Transverse colon (tissue), 4 donors: ENCODE measurements at regions not wholly inside any gene's neighbourhood (a gene's known extent, or its start where the extent isn't known, plus 50 kb on each side); places are given as distances from the start of the nearest gene placed in this dataset.

Experiments
- DNase-seq: peaks from one replicate; pipeline ENCODE4 v3.0.0-alpha.2; 2019
- H3K27ac ChIP-seq, 4 donors: fragments of 200-600 bp; sonication (generic); 2 replicates each; pipeline ENCODE4 v1.5.1; 2016 to 2018; ENCODE audit warnings: inconsistent platforms in 4 of 4
- H3K27me3 ChIP-seq: fragments of 200-600 bp; sonication (generic); 2 replicates; pipeline ENCODE4 v1.5.1; 2017; ENCODE audit warnings: inconsistent platforms
- H3K36me3 ChIP-seq, 4 donors: fragments of 200-600 bp; sonication (generic); 2 replicates each; pipeline ENCODE4 v1.5.1; 2017 to 2019; ENCODE audit warnings: inconsistent platforms in 4 of 4
- H3K4me1 ChIP-seq, 4 donors: fragments of 200-600 bp; sonication (generic); 2 replicates each; pipeline ENCODE4 v1.5.1; 2017 to 2020; ENCODE audit warnings: inconsistent platforms in 4 of 4
- H3K4me3 ChIP-seq, 4 donors: fragments of 200-600 bp; sonication (generic); 1 replicate in 1 of 4; 2 replicates in 3 of 4; pipeline versions ENCODE4 v1.5.1 to v1.6.1; 2017 to 2019; ENCODE audit warnings: inconsistent platforms in 4 of 4
- H3K9me3 ChIP-seq, 2 donors: fragments of 200-600 bp; sonication (generic); 2 replicates each; pipeline ENCODE4 v1.5.1; 2017 to 2019; ENCODE audit warnings: inconsistent platforms in 2 of 2
- EP300 ChIP-seq: sonication (generic); formaldehyde crosslinking; IDR thresholded peaks from one replicate; pipeline ENCODE4 v1.6.1; 2017; ENCODE audit warnings: antibody characterized with exemption, low read depth
- POLR2A ChIP-seq: fragments of 450-650 bp; IDR thresholded peaks from one replicate; pipeline ENCODE4 v1.6.1; 2016; ENCODE audit warnings: antibody characterized with exemption, mild to moderate bottlenecking, moderate library complexity
- POLR2AphosphoS5 ChIP-seq, 3 donors: sonication (generic); formaldehyde crosslinking; IDR thresholded peaks; one replicate each; pipeline ENCODE4 v1.6.1; 2016; ENCODE audit warnings: antibody characterized with exemption in 3 of 3
- WGBS, 2 donors: methylation state at CpG; one replicate each; pipeline ENCODE4 v1.1.5; 2018; ENCODE audit warnings: low coverage in 1 of 2; 5-methylcytosine and 5-hydroxymethylcytosine counted together
- in situ Hi-C, 4 donors: fragments of 200-750 bp; cut with MboI; loops; one replicate each; pipeline versions ENCODE4 v1.15.0 to v1.15.1; 2017; ENCODE audit warnings: low sequenced_read_pairs in 3 of 4, low pct_ligation_motif_present in 1 of 4, low pct_unique_long_range_greater_than_20kb in 1 of 4
- intact Hi-C: fragments of 100-400 bp; cut with DNase I; formaldehyde crosslinking; loops from one replicate; pipeline ENCODE4 v1.15.1; 2023; ENCODE audit warnings: low total_unique reads
- TF ChIP-seq, protein P1 (sequence below), 5 experiments: fragments of 200-600 bp in 3 of 5; fragments of 450-650 bp in 2 of 5; sonication (generic) in 3 of 5; IDR thresholded peaks; 1 replicate in 2 of 5; 2 replicates in 3 of 5; pipeline ENCODE4 v1.5.1; 2016 to 2017; ENCODE audit warnings: antibody characterized with exemption in 5 of 5, inconsistent platforms in 3 of 5, mild to moderate bottlenecking in 2 of 5, moderate library complexity in 1 of 5

DNA sequence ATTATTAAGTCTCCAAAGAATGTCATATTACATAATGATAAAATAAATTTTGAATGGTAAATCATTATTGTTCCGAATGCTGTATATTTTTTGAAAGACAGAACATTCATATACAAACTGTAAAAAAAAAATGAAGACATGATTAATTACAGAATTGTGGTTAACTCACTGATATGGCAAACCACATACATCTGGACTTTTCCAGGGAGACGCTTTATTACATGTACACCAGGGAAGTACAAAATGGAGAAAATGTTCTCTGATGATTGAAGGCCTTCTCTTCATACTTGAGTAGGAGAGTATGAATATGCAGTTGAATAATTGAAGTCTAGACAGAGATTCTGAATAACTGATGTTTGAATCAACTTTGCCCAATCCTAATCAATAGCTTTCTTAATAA lies 1886.9 kb downstream of the EFNA5 start:
- intact Hi-C loops (no loop called here), in situ Hi-C loops (no loop called here)
- no peak for DNase-seq
- H3K4me1 ChIP-seq = no peaks in the 10 kb centered on the region
- H3K27ac ChIP-seq = no peak overlapping the region
- H3K9me3 ChIP-seq = no peaks in the 10 kb centered on the region
- H3K27me3 ChIP-seq = no peaks in the 10 kb centered on the region
- no peaks in the 10 kb centered on the region for H3K36me3 ChIP-seq
- no peak overlapping the region for H3K4me3 ChIP-seq
- TF ChIP-seq, protein P1, sequence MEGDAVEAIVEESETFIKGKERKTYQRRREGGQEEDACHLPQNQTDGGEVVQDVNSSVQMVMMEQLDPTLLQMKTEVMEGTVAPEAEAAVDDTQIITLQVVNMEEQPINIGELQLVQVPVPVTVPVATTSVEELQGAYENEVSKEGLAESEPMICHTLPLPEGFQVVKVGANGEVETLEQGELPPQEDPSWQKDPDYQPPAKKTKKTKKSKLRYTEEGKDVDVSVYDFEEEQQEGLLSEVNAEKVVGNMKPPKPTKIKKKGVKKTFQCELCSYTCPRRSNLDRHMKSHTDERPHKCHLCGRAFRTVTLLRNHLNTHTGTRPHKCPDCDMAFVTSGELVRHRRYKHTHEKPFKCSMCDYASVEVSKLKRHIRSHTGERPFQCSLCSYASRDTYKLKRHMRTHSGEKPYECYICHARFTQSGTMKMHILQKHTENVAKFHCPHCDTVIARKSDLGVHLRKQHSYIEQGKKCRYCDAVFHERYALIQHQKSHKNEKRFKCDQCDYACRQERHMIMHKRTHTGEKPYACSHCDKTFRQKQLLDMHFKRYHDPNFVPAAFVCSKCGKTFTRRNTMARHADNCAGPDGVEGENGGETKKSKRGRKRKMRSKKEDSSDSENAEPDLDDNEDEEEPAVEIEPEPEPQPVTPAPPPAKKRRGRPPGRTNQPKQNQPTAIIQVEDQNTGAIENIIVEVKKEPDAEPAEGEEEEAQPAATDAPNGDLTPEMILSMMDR (IDR thresholded peaks at IDR 0.05) = no peak
- no peak for TF ChIP-seq POLR2AphosphoS5 (IDR thresholded peaks at IDR 0.05)
- TF ChIP-seq POLR2A = no peak
- TF ChIP-seq EP300 = no peak
- 88 to 93% methylated on average over 2 of the region's 2 CpGs for WGBS, 2 donors

DNA sequence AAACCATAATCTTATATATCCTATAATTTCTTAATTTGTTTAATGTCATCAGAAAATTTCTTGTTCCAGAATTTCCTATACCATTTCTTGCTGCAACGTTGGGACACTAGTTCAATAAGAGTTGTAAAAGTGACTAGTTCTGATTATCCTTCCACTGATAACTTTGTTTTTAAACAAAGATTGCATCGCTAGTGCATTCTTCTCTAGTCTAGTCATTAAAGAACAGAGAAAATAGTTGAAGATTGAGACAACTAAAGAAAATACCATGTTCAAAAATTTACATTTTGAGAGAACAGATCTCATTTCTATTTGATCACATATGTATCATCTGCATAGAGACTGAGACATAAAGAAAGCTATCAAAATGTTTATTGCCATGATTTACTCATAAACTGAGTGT lies 1888.2 kb downstream of the EFNA5 start:
- Histone ChIP-seq H3K9me3 (no peaks in the 10 kb centered on the region), H3K4me3 (no peak overlapping the region), H3K27me3 (no peaks in the 10 kb centered on the region), H3K36me3 (no peaks in the 10 kb centered on the region), H3K27ac (no peak overlapping the region), H3K4me1 (no peaks in the 10 kb centered on the region)
- TF ChIP-seq, protein P1 (IDR thresholded peaks at IDR 0.05) = no peak
- no peak for TF ChIP-seq POLR2AphosphoS5 (IDR thresholded peaks at IDR 0.05)
- no peak for TF ChIP-seq POLR2A
- intact Hi-C loops = no loop called here
- no peak for DNase-seq
- WGBS, 2 donors = 72 to 76% methylated on average over 2 of the region's 2 CpGs
- in situ Hi-C loops = no loop called here

DNA sequence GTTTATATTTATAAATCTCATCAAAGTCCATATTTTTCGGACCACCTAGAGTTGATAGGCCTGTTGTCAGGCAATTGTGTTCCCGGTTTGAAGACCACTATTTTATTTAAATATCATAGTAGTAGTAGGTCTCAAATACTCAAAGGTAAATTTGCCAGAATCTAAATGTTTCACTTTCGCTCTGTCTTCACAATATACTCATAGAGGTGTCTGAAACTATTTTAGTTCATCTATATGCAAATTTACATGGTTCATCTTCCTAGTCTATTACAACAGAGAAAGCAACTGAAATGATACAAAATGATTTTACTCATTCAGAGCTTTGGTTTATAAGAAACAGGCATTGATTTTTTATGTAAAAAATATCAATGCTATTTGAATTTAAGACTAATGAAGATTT lies 1897.5 kb downstream of the EFNA5 start:
- intact Hi-C loops = loop anchor here (5.0 kb wide), 1 partner anchor 1266 kb away; no protein-coding TSS in a partner anchor
- no peaks in the 10 kb centered on the region for H3K4me1 ChIP-seq
- in situ Hi-C loops = no loop called here
- H3K9me3 ChIP-seq = no peaks in the 10 kb centered on the region
- no peak overlapping the region for H3K4me3 ChIP-seq
- H3K27ac ChIP-seq = no peak overlapping the region
- no peak for TF ChIP-seq POLR2AphosphoS5 (IDR thresholded peaks at IDR 0.05)
- TF ChIP-seq, protein P1 (IDR thresholded peaks at IDR 0.05) = no peak
- no peak for TF ChIP-seq EP300
- TF ChIP-seq POLR2A = no peak
- no peaks in the 10 kb centered on the region for H3K36me3 ChIP-seq
- WGBS, 2 donors = 79 to 90% methylated on average over 3 of the region's 3 CpGs
- no peaks in the 10 kb centered on the region for H3K27me3 ChIP-seq
- no peak for DNase-seq

DNA sequence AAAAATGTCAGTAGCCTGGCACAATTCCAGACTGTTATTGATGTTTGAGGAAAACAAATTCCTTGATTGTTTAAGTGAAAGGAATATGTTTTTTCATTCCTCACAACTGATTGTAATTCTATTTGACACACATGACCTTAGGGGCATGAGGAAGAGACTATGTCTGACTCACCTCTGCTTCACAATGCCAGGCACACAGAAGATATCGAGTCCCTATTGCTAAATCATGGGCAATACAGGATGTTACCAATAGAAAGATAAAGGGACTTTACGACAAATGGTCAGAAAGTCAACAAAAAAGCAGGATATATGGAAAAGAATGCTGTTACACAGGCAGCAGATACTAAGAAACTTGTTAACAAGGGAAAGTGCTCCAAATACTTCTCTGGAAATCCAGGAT lies 1903.5 kb downstream of the EFNA5 start:
- 29 to 57% methylated on average over 2 of the region's 2 CpGs for WGBS, 2 donors
- intact Hi-C loops (no loop called here), in situ Hi-C loops (no loop called here)
- Histone ChIP-seq H3K36me3 (no peaks in the 10 kb centered on the region), H3K27ac (no peak overlapping the region), H3K27me3 (no peaks in the 10 kb centered on the region), H3K4me3 (no peak overlapping the region), H3K9me3 (no peaks in the 10 kb centered on the region), H3K4me1 (no peaks in the 10 kb centered on the region)
- no peak for DNase-seq
- TF ChIP-seq, protein P1 (IDR thresholded peaks at IDR 0.05) = no peak
- TF ChIP-seq EP300 (no peak), POLR2AphosphoS5 (IDR thresholded peaks at IDR 0.05) (no peak), POLR2A (no peak)
